K562 (cell line): ENCODE measurements at regions not wholly inside any gene's neighbourhood (a gene's known extent, or its start where the extent isn't known, plus 50 kb on each side); places are given as distances from the start of the nearest gene placed in this dataset.

Source experiments
- ATAC-seq: fragments of 200-7000 bp; cut with Tn5 transposase; 3 replicates; pipeline ENCODE4 v1.9.1; 2020; ENCODE audit warnings: moderate library complexity
- BruUV-seq: library from RNA; stranded (reverse); fragments of 400-500 nt; replicated peaks from 2 replicates; lab custom pipeline; 2021; lab: Mats Ljungman, UMichigan
- CTCF ChIA-PET: fragments of 300-600 bp; formaldehyde crosslinking; extraction: SDS; loops from one replicate; lab custom pipeline; 2021; ENCODE audit warnings: low intra/inter-chr PET ratio; lab: Yijun Ruan, JAX
- POLR2A ChIA-PET: fragments of 300-600, 350-650 bp; sonication (Branson Sonifier 250); formaldehyde crosslinking; extraction: SDS; loops from one replicate; lab custom pipeline; 2021; ENCODE audit warnings: antibody characterized with exemption, inconsistent platforms; lab: Yijun Ruan, JAX
- DNase-seq, 4 experiments: peaks; one replicate each; pipeline versions ENCODE4 v3.0.0 to v3.0.0-alpha.2; 2011 to 2018; ENCODE audit warnings: low spot score in 3 of 4, mixed read lengths in 3 of 4; ENCODE audit errors: extremely low read depth in 1 of 4
- FAIRE-seq: peaks from 2 replicates; lab custom pipeline; 2011; peaks lifted over from hg19 to GRCh38; lab: Jason Lieb, UNC
- H2AFZ ChIP-seq: 2 replicates; pipeline ENCODE4 v1.6.0; 2011; ENCODE audit warnings: low read depth, low read length, control low read depth, inconsistent platforms
- H3K27ac ChIP-seq: fragments of 200-600 bp; 3 replicates; pipeline ENCODE4 v1.8.0; 2011; ENCODE audit warnings: low read depth, mild to moderate bottlenecking, control low read depth, inconsistent platforms, low read length, moderate library complexity, mixed read lengths; ENCODE audit errors: extremely low read depth
- H3K27me3 ChIP-seq, 2 experiments: fragments of 300-600 bp in 1 of 2; 2 replicates in 1 of 2; 3 replicates in 1 of 2; pipeline versions ENCODE4 v1.6.0 to v1.8.0; 2011; ENCODE audit warnings: inconsistent platforms in 2 of 2, low read length in 2 of 2, mild to moderate bottlenecking in 1 of 2, mixed read lengths in 1 of 2, moderate library complexity in 1 of 2; ENCODE audit not compliant: control insufficient read depth in 2 of 2, insufficient read depth in 2 of 2
- H3K36me3 ChIP-seq: fragments of 300-600 bp; 3 replicates; pipeline ENCODE4 v1.8.0; 2011; ENCODE audit warnings: mild to moderate bottlenecking, low read length, inconsistent platforms; ENCODE audit not compliant: control insufficient read depth, insufficient read depth
- H3K4me1 ChIP-seq, 2 experiments: fragments of 200-600 bp in 1 of 2; replicated peaks in 1 of 2; 2 replicates in 1 of 2; 3 replicates in 1 of 2; pipeline versions ENCODE4 v1.5.1 to v1.8.0; 2011; ENCODE audit warnings: inconsistent platforms in 2 of 2, low read length in 2 of 2, mild to moderate bottlenecking in 1 of 2, mixed read lengths in 1 of 2, moderate library complexity in 1 of 2; ENCODE audit not compliant: control insufficient read depth in 2 of 2, insufficient read depth in 2 of 2
- H3K4me2 ChIP-seq: 2 replicates; pipeline ENCODE4 v1.6.1; 2011; ENCODE audit warnings: low read length, control low read depth, inconsistent platforms, mixed read lengths; ENCODE audit not compliant: insufficient read depth
- H3K4me3 ChIP-seq: fragments of 200-600 bp; sonication (generic), shearing (Covaris generic); 2 replicates; pipeline ENCODE4 v1.5.1; 2016; ENCODE audit warnings: control low read depth, inconsistent platforms
- H3K79me2 ChIP-seq: fragments of 200-600 bp; 3 replicates; pipeline ENCODE4 v1.8.0; 2011; ENCODE audit warnings: low read length, inconsistent platforms; ENCODE audit not compliant: control insufficient read depth, insufficient read depth
- H3K9ac ChIP-seq, 2 experiments: 2 replicates each; pipeline versions ENCODE4 v1.6.0 to v1.6.1; 2011; ENCODE audit warnings: low read depth in 2 of 2, low read length in 2 of 2, control low read depth in 1 of 2, inconsistent platforms in 1 of 2, mild to moderate bottlenecking in 1 of 2, mixed read lengths in 1 of 2; ENCODE audit not compliant: insufficient read depth in 1 of 2
- H3K9me1 ChIP-seq: one replicate; pipeline ENCODE4 v1.6.0; 2011; ENCODE audit warnings: inconsistent platforms, mild to moderate bottlenecking, low read length, moderate library complexity; ENCODE audit not compliant: control insufficient read depth, insufficient read depth
- H3K9me3 ChIP-seq: replicated peaks from 2 replicates; pipeline ENCODE4 v1.5.1; 2011; ENCODE audit warnings: low read depth, low read length, inconsistent platforms; ENCODE audit not compliant: control insufficient read depth, insufficient read depth
- H4K20me1 ChIP-seq: replicated peaks from 2 replicates; pipeline ENCODE4 v1.6.1; 2011; ENCODE audit warnings: low read length, inconsistent platforms, mixed read lengths; ENCODE audit not compliant: control insufficient read depth, insufficient read depth
- CBX1 ChIP-seq: sonication (generic); IDR thresholded peaks from 2 replicates; pipeline ENCODE4 v1.6.1; 2016; ENCODE audit warnings: antibody characterized with exemption, low read depth, mild to moderate bottlenecking
- CBX2 ChIP-seq: fragments of 200-600 bp; sonication (generic); IDR thresholded peaks from one replicate; pipeline ENCODE4 v1.6.1; 2012; ENCODE audit warnings: mild to moderate bottlenecking, low read length, inconsistent platforms; ENCODE audit not compliant: insufficient read depth, poor library complexity, severe bottlenecking
- FOXA1 ChIP-seq: fragments of 450-650 bp; IDR thresholded peaks from 2 replicates; pipeline ENCODE4 v1.6.1; 2016; ENCODE audit warnings: mild to moderate bottlenecking, borderline replicate concordance
- FOXJ2 ChIP-seq: fragments of 200-800 bp; sonication (Bioruptor generic); IDR thresholded peaks from 2 replicates; pipeline ENCODE4 v1.6.1; 2016; ENCODE audit warnings: missing genetic modification characterization, missing compliant biosample characterization
- HNRNPL ChIP-seq: fragments of 200-400 bp; formaldehyde crosslinking; IDR thresholded peaks from 2 replicates; pipeline ENCODE4 v1.6.1; 2017; ENCODE audit warnings: low read depth, mild to moderate bottlenecking, low read length
- L3MBTL2 ChIP-seq: fragments of 450-650 bp; IDR thresholded peaks from 2 replicates; pipeline ENCODE4 v1.6.1; 2016; ENCODE audit warnings: mild to moderate bottlenecking, moderate library complexity
- MBD2 ChIP-seq: sonication (generic); IDR thresholded peaks from 2 replicates; pipeline ENCODE4 v1.6.1; 2016; ENCODE audit warnings: low read depth, borderline replicate concordance
- PHF8 ChIP-seq: fragments of 200-600 bp; sonication (generic); IDR thresholded peaks from 2 replicates; pipeline ENCODE4 v1.6.1; 2012; ENCODE audit warnings: mixed run types, mild to moderate bottlenecking, inconsistent platforms, low read length, moderate library complexity, borderline replicate concordance
- RBM39 ChIP-seq: fragments of 200-400 bp; formaldehyde crosslinking; optimal IDR thresholded peaks from 2 replicates; pipeline ENCODE3; 2018; ENCODE audit warnings: low read depth, low read length
- SIN3A ChIP-seq, 2 experiments: fragments of 150-350 bp in 1 of 2; IDR thresholded peaks; 2 replicates each; pipeline ENCODE4 v1.6.1; 2011 to 2016; ENCODE audit warnings: borderline replicate concordance in 2 of 2, low read depth in 2 of 2, low read length in 2 of 2, mild to moderate bottlenecking in 2 of 2, moderate library complexity in 2 of 2; ENCODE audit not compliant: control insufficient read depth in 1 of 2
- ZNF124 ChIP-seq: sonication (generic); formaldehyde crosslinking; IDR thresholded peaks from 2 replicates; pipeline ENCODE4 v1.8.1; 2022; ENCODE audit warnings: missing genetic modification reagents
- WGBS: fragments of 100-300 bp; shearing (Covaris generic); methylation state at CpG from one replicate; pipeline ENCODE4 v1.1.6; 2016; ENCODE audit warnings: low coverage, mixed read lengths; ENCODE audit not compliant: insufficient coverage; ENCODE audit errors: missing lambda C conversion rate; 5-methylcytosine and 5-hydroxymethylcytosine counted together
- in situ Hi-C: fragments of 300-500 bp; cut with MboI; formaldehyde crosslinking; loops from 4 replicates; pipeline ENCODE4 v1.15.0; 2018; ENCODE audit warnings: inconsistent platforms, mixed read lengths
- intact Hi-C: fragments of 100-400 bp; cut with micrococcal nuclease; formaldehyde crosslinking; loops from 2 replicates; pipeline ENCODE4 v1.14.2; 2022
- TF ChIP-seq, protein P1 (sequence below): fragments of 250-450 bp; sonication (Bioruptor Pico); IDR thresholded peaks from 2 replicates; pipeline ENCODE4 v1.9.0; 2021; ENCODE audit warnings: mild to moderate bottlenecking
- TF ChIP-seq, protein P2 (sequence below), 2 experiments: fragments of 450-650 bp; IDR thresholded peaks; 2 replicates each; pipeline ENCODE4 v1.6.1; 2016

DNA sequence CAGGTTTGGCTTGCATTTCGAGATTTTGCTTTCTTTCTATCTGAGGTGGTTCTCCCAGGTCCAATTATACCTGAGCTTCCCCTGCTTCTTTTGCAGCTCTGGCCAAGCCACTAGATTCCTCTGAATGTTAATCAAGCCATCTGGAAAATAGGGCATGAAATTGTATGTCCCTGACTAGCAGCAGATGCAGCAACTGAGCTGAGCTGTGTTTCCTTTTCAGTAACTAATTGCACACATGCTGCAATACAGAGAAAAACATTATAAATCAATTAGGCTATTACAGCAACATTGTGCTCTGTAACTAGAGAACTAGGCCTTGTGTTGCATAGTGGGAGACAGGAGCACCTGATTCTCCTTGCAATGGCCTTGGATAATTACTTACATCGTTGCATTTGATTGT is 408.3 kb downstream of the ETS1 start:
- no peaks in the 10 kb centered on the region for H3K4me1 ChIP-seq
- H2AFZ ChIP-seq = no peak overlapping the region
- in situ Hi-C loops (loop anchor here (10.0 kb wide), 2 partner anchors 446 to 656 kb away; no protein-coding TSS in a partner anchor), intact Hi-C loops (no loop called here)
- DNase-seq = no peak
- TF ChIP-seq HNRNPL (no peak), RBM39 (no peak), FOXA1 (no peak), SIN3A (IDR thresholded peaks at IDR 0.05; ENCODE audit: borderline replicate concordance in 2 of 2, control insufficient read depth in 1 of 2, low read depth in 2 of 2, low read length in 2 of 2) (no peak)
- H3K27me3 ChIP-seq = no peaks in the 10 kb centered on the region
- FAIRE-seq = no peak
- no peaks in the 10 kb centered on the region for H3K9me1 ChIP-seq
- no peaks in the 10 kb centered on the region for H4K20me1 ChIP-seq
- POLR2A ChIA-PET = no interaction called here
- ATAC-seq = no peak
- CTCF ChIA-PET = no interaction called here
- H3K4me3 ChIP-seq = no peak overlapping the region
- no peaks in the 10 kb centered on the region for H3K36me3 ChIP-seq
- no peaks in the 10 kb centered on the region for H3K79me2 ChIP-seq
- no peak overlapping the region for H3K9ac ChIP-seq
- 0% methylated on average over 2 of the region's 2 CpGs for WGBS
- BruUV-seq = no TSS peak
- H3K4me2 ChIP-seq = no peak overlapping the region
- H3K27ac ChIP-seq = no peak overlapping the region
- no peaks in the 10 kb centered on the region; the same call in 1 of the 2 replicates for H3K9me3 ChIP-seq

DNA sequence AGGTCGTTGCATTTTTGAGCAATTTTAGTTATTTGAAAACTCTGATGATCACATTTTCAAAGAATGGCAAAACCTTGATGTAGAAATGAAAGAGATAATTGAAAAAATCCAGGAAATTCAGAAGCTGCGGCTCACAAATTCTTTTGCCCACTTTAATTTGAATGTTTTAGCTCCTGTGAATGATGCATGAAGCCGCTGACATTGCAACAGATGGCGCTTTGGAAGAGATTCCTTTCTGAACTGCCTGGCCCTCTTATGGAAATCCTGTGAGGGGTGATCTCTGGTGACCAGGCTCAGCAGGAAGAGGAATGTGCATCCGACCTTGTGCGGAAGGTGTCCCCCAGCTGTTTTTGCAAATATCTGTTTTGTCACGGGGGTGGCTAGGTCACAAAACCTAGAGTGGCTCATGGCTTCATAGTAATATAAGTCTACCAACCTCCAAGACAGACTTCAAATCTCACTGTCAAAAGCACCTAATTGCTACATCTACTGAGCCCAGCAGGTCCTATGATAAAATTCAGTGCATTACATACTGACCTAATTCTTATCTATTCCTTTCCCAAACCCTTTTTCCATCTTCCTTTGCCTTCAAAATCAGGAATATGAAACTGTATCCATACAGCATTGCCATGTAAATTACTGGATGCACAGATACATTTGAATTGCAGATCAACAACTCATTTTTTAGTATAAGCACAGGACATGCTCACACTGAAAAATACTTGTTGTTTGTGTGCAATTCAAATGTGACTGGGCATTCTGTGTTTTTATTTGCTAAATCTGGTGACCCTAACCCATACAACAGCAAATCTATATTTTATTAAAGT is 412.7 kb downstream of the ETS1 start:
- ChIA-PET POLR2A (interaction anchor here (0.8 kb wide), 1 partner anchor 513 kb away, joined by 3 read pairs; no protein-coding TSS in a partner anchor), CTCF (no interaction called here)
- Histone ChIP-seq H2AFZ (no peak overlapping the region), H3K79me2 (no peaks in the 10 kb centered on the region), H3K4me2 (no peak overlapping the region), H3K4me1 (no peaks in the 10 kb centered on the region), H3K36me3 (no peaks in the 10 kb centered on the region), H3K4me3 (no peak overlapping the region), H3K9me3 (no peaks in the 10 kb centered on the region), H3K9me1 (no peaks in the 10 kb centered on the region), H3K27me3 (no peaks in the 10 kb centered on the region), H3K9ac (no peak overlapping the region), H3K27ac (no peak overlapping the region), H4K20me1 (no peaks in the 10 kb centered on the region)
- 0% methylated on average over 7 of the region's 7 CpGs for WGBS
- BruUV-seq = no TSS peak
- in situ Hi-C loops (loop anchor here (10.0 kb wide), 2 partner anchors 450 to 660 kb away; no protein-coding TSS in a partner anchor), intact Hi-C loops (loop anchor here (5.0 kb wide), 2 partner anchors 683 to 783 kb away; no protein-coding TSS in a partner anchor)
- no peak for ATAC-seq
- DNase-seq = no peak
- FAIRE-seq = no peak
- TF ChIP-seq, protein P1, sequence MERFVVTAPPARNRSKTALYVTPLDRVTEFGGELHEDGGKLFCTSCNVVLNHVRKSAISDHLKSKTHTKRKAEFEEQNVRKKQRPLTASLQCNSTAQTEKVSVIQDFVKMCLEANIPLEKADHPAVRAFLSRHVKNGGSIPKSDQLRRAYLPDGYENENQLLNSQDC (CRISPR knock-in tag) = no peak
- TF ChIP-seq CBX1 (no peak), FOXJ2 (tag) (no peak), CBX2 (no peak), L3MBTL2 (no peak), PHF8 (no peak), MBD2 (no peak), RBM39 (no peak), ZNF124 (CRISPR knock-in tag) (no peak)
- TF ChIP-seq, protein P2, sequence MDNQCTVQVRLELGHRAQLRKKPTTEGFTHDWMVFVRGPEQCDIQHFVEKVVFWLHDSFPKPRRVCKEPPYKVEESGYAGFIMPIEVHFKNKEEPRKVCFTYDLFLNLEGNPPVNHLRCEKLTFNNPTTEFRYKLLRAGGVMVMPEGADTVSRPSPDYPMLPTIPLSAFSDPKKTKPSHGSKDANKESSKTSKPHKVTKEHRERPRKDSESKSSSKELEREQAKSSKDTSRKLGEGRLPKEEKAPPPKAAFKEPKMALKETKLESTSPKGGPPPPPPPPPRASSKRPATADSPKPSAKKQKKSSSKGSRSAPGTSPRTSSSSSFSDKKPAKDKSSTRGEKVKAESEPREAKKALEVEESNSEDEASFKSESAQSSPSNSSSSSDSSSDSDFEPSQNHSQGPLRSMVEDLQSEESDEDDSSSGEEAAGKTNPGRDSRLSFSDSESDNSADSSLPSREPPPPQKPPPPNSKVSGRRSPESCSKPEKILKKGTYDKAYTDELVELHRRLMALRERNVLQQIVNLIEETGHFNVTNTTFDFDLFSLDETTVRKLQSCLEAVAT (IDR thresholded peaks at IDR 0.05) = no peak
